ENCODE measurements at regions not wholly inside any gene's neighbourhood (a gene's known extent, or its start where the extent isn't known, plus 50 kb on each side); places are given as distances from the start of the nearest gene placed in this dataset.

- H3K9me3 Mint-ChIP-seq (ENCODE audit: unreplicated experiment): no peaks in the 10 kb centered on the region
- no peaks in the 10 kb centered on the region for H3K27me3 Mint-ChIP-seq (ENCODE audit: insufficient read depth, unreplicated experiment)
- no peak for TF ChIP-seq CTCF (IDR thresholded peaks at IDR 0.05; ENCODE audit: unreplicated experiment)
- intact Hi-C loops (cut with micrococcal nuclease): no loop called here
- ChIA-PET CTCF (interaction anchor here (0.6 kb wide), 1 partner anchor 1402 kb away, joined by 5 read pairs; no protein-coding TSS in a partner anchor), POLR2A (interaction anchor here (0.8 kb wide), 1 partner anchor 19 kb away, joined by 3 read pairs; no protein-coding TSS in a partner anchor)
- BruUV-seq (replicated peaks): no TSS peak
- no peak overlapping the region for H3K4me3 Mint-ChIP-seq (ENCODE audit: unreplicated experiment)
- H3K4me1 Mint-ChIP-seq (ENCODE audit: insufficient read depth, unreplicated experiment): no peaks in the 10 kb centered on the region
- no peak for DNase-seq (ENCODE audit: unreplicated experiment)
- H3K36me3 Mint-ChIP-seq (ENCODE audit: insufficient read depth, unreplicated experiment): no peaks in the 10 kb centered on the region
- H3K27ac Mint-ChIP-seq (ENCODE audit: low read depth, unreplicated experiment): no peak overlapping the region
Measured at GRCh38 chr10:4576206-4576605, 249.8 kb upstream of the AKR1E2 start.

- H3K4me1 Mint-ChIP-seq (ENCODE audit: insufficient read depth, unreplicated experiment): no peaks in the 10 kb centered on the region
- H3K36me3 Mint-ChIP-seq (ENCODE audit: insufficient read depth, unreplicated experiment): no peaks in the 10 kb centered on the region
- no peak for DNase-seq (ENCODE audit: unreplicated experiment)
- H3K27ac Mint-ChIP-seq (ENCODE audit: low read depth, unreplicated experiment): no peak overlapping the region
- TF ChIP-seq CTCF (IDR thresholded peaks at IDR 0.05; ENCODE audit: unreplicated experiment): no peak
- ChIA-PET POLR2A (no interaction called here), CTCF (no interaction called here)
- intact Hi-C loops (cut with micrococcal nuclease): no loop called here
- no peaks in the 10 kb centered on the region for H3K27me3 Mint-ChIP-seq (ENCODE audit: insufficient read depth, unreplicated experiment)
- no peaks in the 10 kb centered on the region for H3K9me3 Mint-ChIP-seq (ENCODE audit: unreplicated experiment)
- no TSS peak for BruUV-seq (replicated peaks)
- H3K4me3 Mint-ChIP-seq (ENCODE audit: unreplicated experiment): no peak overlapping the region
Measured at GRCh38 chr10:4569151-4569550, 256.9 kb upstream of the AKR1E2 start.

GRCh38 chr10:4568731-4569130 lies 257.3 kb upstream of the AKR1E2 start:
- Mint-ChIP-seq H3K9me3 (ENCODE audit: unreplicated experiment) (no peaks in the 10 kb centered on the region), H3K27ac (ENCODE audit: low read depth, unreplicated experiment) (no peak overlapping the region), H3K4me1 (ENCODE audit: insufficient read depth, unreplicated experiment) (no peaks in the 10 kb centered on the region), H3K27me3 (ENCODE audit: insufficient read depth, unreplicated experiment) (no peaks in the 10 kb centered on the region), H3K36me3 (ENCODE audit: insufficient read depth, unreplicated experiment) (no peaks in the 10 kb centered on the region), H3K4me3 (ENCODE audit: unreplicated experiment) (no peak overlapping the region)
- ChIA-PET CTCF (no interaction called here), POLR2A (no interaction called here)
- TF ChIP-seq CTCF (IDR thresholded peaks at IDR 0.05; ENCODE audit: unreplicated experiment): no peak
- no TSS peak for BruUV-seq (replicated peaks)
- intact Hi-C loops (cut with micrococcal nuclease): no loop called here
- no peak for DNase-seq (ENCODE audit: unreplicated experiment)

- no TSS peak for BruUV-seq (replicated peaks)
- Mint-ChIP-seq H3K36me3 (ENCODE audit: insufficient read depth, unreplicated experiment) (no peaks in the 10 kb centered on the region), H3K27ac (ENCODE audit: low read depth, unreplicated experiment) (no peak overlapping the region), H3K27me3 (ENCODE audit: insufficient read depth, unreplicated experiment) (no peaks in the 10 kb centered on the region), H3K4me1 (ENCODE audit: insufficient read depth, unreplicated experiment) (no peaks in the 10 kb centered on the region), H3K4me3 (ENCODE audit: unreplicated experiment) (no peak overlapping the region), H3K9me3 (ENCODE audit: unreplicated experiment) (no peaks in the 10 kb centered on the region)
- intact Hi-C loops (cut with micrococcal nuclease): no loop called here
- no peak for DNase-seq (ENCODE audit: unreplicated experiment)
- TF ChIP-seq CTCF (IDR thresholded peaks at IDR 0.05; ENCODE audit: unreplicated experiment): no peak
- ChIA-PET POLR2A (no interaction called here), CTCF (interaction anchor here (1.0 kb wide), 1 partner anchor 197 kb away, joined by 3 read pairs; no protein-coding TSS in a partner anchor)
Measured at GRCh38 chr10:4568086-4568485, 257.9 kb upstream of the AKR1E2 start.
